Retinal pigment epithelial cell (primary cell): ENCODE measurements at regions not wholly inside any gene's neighbourhood (a gene's known extent, or its start where the extent isn't known, plus 50 kb on each side); places are given as distances from the start of the nearest gene placed in this dataset.

ENCODE experiments used
- DNase-seq: peaks from one replicate; pipeline ENCODE4 v3.0.0-alpha.2; 2010; ENCODE audit warnings: low read depth
- H3K4me3 ChIP-seq: 2 replicates; pipeline ENCODE4 v1.5.1; 2011; ENCODE audit warnings: mild to moderate bottlenecking, low read length, control low read depth, moderate library complexity
- TF ChIP-seq, protein P1 (sequence below): conservative IDR thresholded peaks from 2 replicates; pipeline ENCODE4 v1.5.1; 2011; ENCODE audit warnings: low read depth, low read length, control low read depth, inconsistent platforms

DNA sequence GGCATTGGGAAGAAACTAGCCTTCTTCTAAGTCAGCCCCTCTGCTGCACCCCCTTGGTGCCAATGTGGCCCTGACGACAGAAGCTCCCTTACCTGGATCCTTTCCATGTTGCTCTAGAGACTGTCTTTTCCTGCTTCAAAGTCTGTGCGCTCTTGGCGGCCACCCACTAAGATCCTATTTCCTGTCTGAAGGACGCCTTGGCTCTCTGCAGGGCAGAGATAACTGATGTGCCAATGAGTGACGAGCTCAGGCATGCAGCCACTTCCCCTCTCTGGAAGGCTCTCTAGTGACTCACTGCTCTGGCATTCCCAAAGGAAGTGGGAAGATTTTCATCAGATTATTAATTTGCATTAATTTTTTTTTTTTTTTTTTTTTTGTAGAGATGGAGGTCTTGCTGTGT lies 273.5 kb downstream of the CDH20 start:
- peak; percentile 66 for DNase-seq
- TF ChIP-seq, protein P1, sequence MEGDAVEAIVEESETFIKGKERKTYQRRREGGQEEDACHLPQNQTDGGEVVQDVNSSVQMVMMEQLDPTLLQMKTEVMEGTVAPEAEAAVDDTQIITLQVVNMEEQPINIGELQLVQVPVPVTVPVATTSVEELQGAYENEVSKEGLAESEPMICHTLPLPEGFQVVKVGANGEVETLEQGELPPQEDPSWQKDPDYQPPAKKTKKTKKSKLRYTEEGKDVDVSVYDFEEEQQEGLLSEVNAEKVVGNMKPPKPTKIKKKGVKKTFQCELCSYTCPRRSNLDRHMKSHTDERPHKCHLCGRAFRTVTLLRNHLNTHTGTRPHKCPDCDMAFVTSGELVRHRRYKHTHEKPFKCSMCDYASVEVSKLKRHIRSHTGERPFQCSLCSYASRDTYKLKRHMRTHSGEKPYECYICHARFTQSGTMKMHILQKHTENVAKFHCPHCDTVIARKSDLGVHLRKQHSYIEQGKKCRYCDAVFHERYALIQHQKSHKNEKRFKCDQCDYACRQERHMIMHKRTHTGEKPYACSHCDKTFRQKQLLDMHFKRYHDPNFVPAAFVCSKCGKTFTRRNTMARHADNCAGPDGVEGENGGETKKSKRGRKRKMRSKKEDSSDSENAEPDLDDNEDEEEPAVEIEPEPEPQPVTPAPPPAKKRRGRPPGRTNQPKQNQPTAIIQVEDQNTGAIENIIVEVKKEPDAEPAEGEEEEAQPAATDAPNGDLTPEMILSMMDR: no peak
- peak overlapping the region; percentile 35 for H3K4me3 ChIP-seq

DNA sequence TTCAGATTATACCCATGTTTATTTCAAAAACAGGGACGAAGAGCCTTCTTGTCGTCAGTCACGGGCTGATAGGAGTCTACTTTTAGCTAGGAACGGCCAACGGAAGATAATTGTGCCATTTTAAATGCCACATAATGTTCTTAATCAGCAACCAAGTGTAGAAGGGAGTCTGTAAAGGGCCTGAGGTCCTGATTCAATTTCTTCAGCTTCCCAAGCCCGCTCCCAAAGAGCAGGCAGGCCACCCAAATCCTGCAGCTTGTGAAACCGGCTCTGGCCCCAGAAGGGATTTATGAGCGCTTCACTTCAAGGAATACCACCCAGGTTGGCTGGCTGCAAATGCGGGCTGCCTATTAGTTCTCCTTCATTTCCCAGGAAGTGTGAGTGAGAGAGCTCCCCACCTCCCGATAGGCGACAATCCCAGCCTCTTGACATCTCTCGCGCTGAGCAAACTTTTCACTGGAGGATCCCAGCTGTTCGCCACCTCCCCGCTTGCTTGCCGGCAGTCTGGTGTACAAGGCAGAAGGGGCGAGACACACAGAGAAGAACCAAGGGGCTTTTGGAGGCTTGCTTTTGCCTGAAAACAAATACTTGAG lies 272.9 kb downstream of the CDH20 start:
- TF ChIP-seq, protein P1: no peak
- peak; percentile 24 for DNase-seq
- peak overlapping the region; percentile 35 for H3K4me3 ChIP-seq

DNA sequence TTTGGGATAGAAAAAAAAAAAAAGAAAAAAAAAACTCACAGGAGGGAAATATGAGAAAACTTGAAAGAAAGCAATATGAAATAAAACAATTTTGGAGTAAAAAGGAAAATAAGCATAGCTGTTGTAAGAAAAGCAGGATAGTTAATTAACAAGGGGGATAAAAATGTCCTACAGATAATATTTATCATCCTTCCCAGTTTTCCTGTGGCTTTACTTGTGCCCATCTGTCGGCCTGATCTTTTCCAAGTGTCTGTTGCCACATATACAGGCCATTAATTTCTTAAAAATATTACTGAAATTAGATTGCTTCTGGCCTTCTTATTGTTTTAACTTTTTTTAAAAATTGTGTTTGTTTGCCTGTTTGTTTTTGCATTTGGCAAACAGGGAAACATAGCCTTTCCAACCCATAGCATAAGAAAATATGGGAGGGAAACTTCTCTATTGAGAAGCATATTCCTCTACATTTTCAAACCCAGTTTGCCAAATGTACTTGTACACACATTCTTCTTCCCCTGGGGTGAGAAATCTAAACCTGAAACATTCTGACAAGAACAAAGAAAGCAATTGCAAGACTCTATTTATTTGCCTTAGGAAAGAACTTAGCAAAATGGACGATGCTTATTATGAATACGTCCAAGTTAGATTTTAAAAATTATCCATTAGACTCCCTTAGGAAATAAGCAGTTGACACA lies 272.3 kb downstream of the CDH20 start:
- H3K4me3 ChIP-seq: no peak overlapping the region
- DNase-seq: no peak
- TF ChIP-seq, protein P1: no peak
